H1 (cell line): ENCODE measurements at regions not wholly inside any gene's neighbourhood (a gene's known extent, or its start where the extent isn't known, plus 50 kb on each side); places are given as distances from the start of the nearest gene placed in this dataset.

Experiments
- CTCF ChIP-seq, 3 experiments: IDR thresholded peaks; 1 replicate in 2 of 3; 2 replicates in 1 of 3; pipeline versions ENCODE4 v1.5.1 to v1.6.1; 2011; ENCODE audit warnings: low read length in 3 of 3, mild to moderate bottlenecking in 3 of 3, inconsistent platforms in 2 of 3, low read depth in 1 of 3, moderate library complexity in 1 of 3; ENCODE audit not compliant: insufficient read depth in 1 of 3; ENCODE audit errors: control extremely low read depth in 1 of 3
- YY1 ChIP-seq: IDR thresholded peaks from 2 replicates; pipeline ENCODE4 v1.6.1; 2011; ENCODE audit warnings: low read depth, mild to moderate bottlenecking, low read length

- no peak for TF ChIP-seq CTCF (IDR thresholded peaks at IDR 0.05; ENCODE audit: control extremely low read depth in 1 of 3, insufficient read depth in 1 of 3, low read depth in 1 of 3, low read length in 3 of 3)
- TF ChIP-seq YY1: no peak
These were observed 415.7 kb upstream of the STEAP1 start for GRCh38 chr7:89738549-89738948.
